ENCODE measurements at regions not wholly inside any gene's neighbourhood (a gene's known extent, or its start where the extent isn't known, plus 50 kb on each side); places are given as distances from the start of the nearest gene placed in this dataset.

DNA sequence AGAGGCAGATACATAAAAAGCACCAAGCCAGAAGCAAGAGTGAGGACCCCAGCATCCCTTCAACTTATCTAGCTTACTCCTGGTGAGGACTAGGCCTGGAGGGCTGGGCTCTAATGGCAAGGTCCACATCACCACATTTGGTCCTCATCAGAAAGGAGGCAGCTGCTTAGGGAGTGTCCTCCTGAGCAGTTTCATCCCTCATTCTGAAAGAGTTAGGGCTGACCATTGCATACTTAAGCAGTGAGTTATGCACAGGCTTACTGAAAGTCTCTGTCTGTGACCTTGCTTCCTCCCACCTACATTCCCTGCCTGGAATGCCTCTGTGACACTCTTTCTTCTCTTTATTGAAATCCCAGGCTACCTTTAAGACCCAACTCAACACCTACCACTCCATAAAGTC lies 301.8 kb upstream of the ACVR2A start:
- H3K27me3 Mint-ChIP-seq: no peaks in the 10 kb centered on the region
- H3K36me3 Mint-ChIP-seq: no peaks in the 10 kb centered on the region
- H3K4me1 Mint-ChIP-seq: no peaks in the 10 kb centered on the region
- H3K9me3 Mint-ChIP-seq: no peaks in the 10 kb centered on the region
- no peak overlapping the region for H3K27ac Mint-ChIP-seq
- H3K4me3 Mint-ChIP-seq: no peak overlapping the region

GRCh38 chr2:147542351-147542750 lies 302.5 kb upstream of the ACVR2A start:
- Mint-ChIP-seq H3K9me3 (no peaks in the 10 kb centered on the region), H3K36me3 (no peaks in the 10 kb centered on the region), H3K27ac (no peak overlapping the region), H3K4me1 (no peaks in the 10 kb centered on the region), H3K27me3 (no peaks in the 10 kb centered on the region), H3K4me3 (no peak overlapping the region)

DNA sequence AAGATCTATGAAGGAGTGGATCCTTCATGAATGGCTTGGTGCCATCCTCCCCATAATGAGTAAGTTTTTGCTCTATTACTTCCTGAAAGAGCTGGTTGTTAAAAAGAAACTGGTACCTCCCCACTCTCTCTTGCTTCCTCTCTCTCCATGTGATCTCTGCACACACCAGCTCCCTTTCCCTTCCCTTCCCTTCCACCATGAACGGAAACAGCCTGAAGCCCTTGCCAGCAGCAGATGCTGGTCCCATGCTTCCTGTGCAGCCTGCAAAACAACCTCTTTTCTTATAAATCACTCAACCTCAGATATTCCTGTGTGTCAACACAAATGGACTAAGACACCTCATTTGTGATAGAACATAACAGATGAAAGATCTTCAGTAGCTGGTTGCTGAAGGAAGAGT lies 303.5 kb upstream of the ACVR2A start:
- H3K36me3 Mint-ChIP-seq: no peaks in the 10 kb centered on the region
- no peaks in the 10 kb centered on the region for H3K4me1 Mint-ChIP-seq
- no peaks in the 10 kb centered on the region for H3K27me3 Mint-ChIP-seq
- no peak overlapping the region for H3K4me3 Mint-ChIP-seq
- no peak overlapping the region for H3K27ac Mint-ChIP-seq
- no peaks in the 10 kb centered on the region for H3K9me3 Mint-ChIP-seq

GRCh38 chr2:147538821-147539220 lies 306.0 kb upstream of the ACVR2A start:
- Mint-ChIP-seq H3K27me3 (no peaks in the 10 kb centered on the region), H3K27ac (no peak overlapping the region), H3K4me3 (no peak overlapping the region), H3K36me3 (no peaks in the 10 kb centered on the region), H3K4me1 (no peaks in the 10 kb centered on the region), H3K9me3 (no peaks in the 10 kb centered on the region)

GRCh38 chr2:147538088-147538487 lies 306.7 kb upstream of the ACVR2A start:
- no peaks in the 10 kb centered on the region for H3K36me3 Mint-ChIP-seq
- H3K4me1 Mint-ChIP-seq: no peaks in the 10 kb centered on the region
- no peak overlapping the region for H3K4me3 Mint-ChIP-seq
- H3K27me3 Mint-ChIP-seq: no peaks in the 10 kb centered on the region
- no peak overlapping the region for H3K27ac Mint-ChIP-seq
- H3K9me3 Mint-ChIP-seq: no peaks in the 10 kb centered on the region

GRCh38 chr2:147531269-147531668 lies 313.6 kb upstream of the ACVR2A start:
- Mint-ChIP-seq H3K27me3 (no peaks in the 10 kb centered on the region), H3K4me3 (no peak overlapping the region), H3K4me1 (peaks cover 3% of the 10 kb centered on the region), H3K36me3 (no peaks in the 10 kb centered on the region), H3K27ac (no peak overlapping the region), H3K9me3 (no peaks in the 10 kb centered on the region)

GRCh38 chr2:147530033-147530432 lies 314.8 kb upstream of the ACVR2A start:
- Mint-ChIP-seq H3K36me3 (no peaks in the 10 kb centered on the region), H3K27ac (no peak overlapping the region), H3K4me3 (no peak overlapping the region), H3K4me1 (peaks cover 15% of the 10 kb centered on the region), H3K9me3 (no peaks in the 10 kb centered on the region), H3K27me3 (no peaks in the 10 kb centered on the region)

DNA sequence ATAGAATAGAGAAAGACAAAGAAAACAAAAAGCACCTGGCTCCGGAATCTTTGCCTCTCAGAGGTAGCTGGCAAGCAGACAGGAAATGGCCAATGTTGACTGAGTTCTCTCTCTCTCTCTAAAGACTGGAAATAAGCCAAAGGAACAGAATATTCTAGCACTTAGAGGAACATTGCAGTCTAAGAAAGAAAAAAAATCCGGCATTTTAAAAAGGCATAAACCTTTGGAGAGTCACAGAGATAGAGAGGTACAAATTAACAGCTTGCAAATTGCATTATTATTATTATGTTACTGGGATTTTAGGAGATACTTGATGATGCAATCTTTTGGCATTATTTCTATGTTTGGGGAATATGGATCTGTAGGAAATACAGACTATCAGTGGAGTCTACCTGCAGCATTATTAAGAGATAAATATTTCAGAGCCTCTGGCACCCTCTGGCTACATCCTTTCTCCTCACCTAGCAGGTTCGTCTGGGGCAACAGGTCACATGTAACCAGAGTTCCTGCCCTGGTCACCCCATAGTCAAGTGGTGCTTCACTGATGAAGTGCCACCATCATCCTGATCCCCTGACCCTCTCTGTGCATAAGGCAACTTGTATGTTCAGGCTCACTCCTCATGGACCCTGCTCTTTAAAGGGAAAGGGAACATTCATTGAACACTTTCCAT lies 318.9 kb upstream of the ACVR2A start:
- H3K27me3 Mint-ChIP-seq: no peaks in the 10 kb centered on the region
- peaks cover 24% of the 10 kb centered on the region for H3K4me1 Mint-ChIP-seq
- H3K9me3 Mint-ChIP-seq: no peaks in the 10 kb centered on the region
- H3K36me3 Mint-ChIP-seq: no peaks in the 10 kb centered on the region
- H3K4me3 Mint-ChIP-seq: no peak overlapping the region
- no peak overlapping the region for H3K27ac Mint-ChIP-seq

GRCh38 chr2:147524912-147525311 lies 319.9 kb upstream of the ACVR2A start:
- Mint-ChIP-seq H3K36me3 (no peaks in the 10 kb centered on the region), H3K27me3 (no peaks in the 10 kb centered on the region), H3K4me1 (peaks cover 30% of the 10 kb centered on the region), H3K9me3 (no peaks in the 10 kb centered on the region), H3K27ac (no peak overlapping the region), H3K4me3 (no peak overlapping the region)

GRCh38 chr2:147523415-147523814 lies 321.4 kb upstream of the ACVR2A start:
- H3K9me3 Mint-ChIP-seq: no peaks in the 10 kb centered on the region
- H3K27me3 Mint-ChIP-seq: no peaks in the 10 kb centered on the region
- H3K27ac Mint-ChIP-seq: no peak overlapping the region
- peaks cover 30% of the 10 kb centered on the region for H3K4me1 Mint-ChIP-seq
- no peaks in the 10 kb centered on the region for H3K36me3 Mint-ChIP-seq
- no peak overlapping the region for H3K4me3 Mint-ChIP-seq

- no peak overlapping the region for H3K4me3 Mint-ChIP-seq
- H3K36me3 Mint-ChIP-seq: no peaks in the 10 kb centered on the region
- no peaks in the 10 kb centered on the region for H3K27me3 Mint-ChIP-seq
- peaks cover 30% of the 10 kb centered on the region for H3K4me1 Mint-ChIP-seq
- H3K9me3 Mint-ChIP-seq: peaks cover 4% of the 10 kb centered on the region
- H3K27ac Mint-ChIP-seq: no peak overlapping the region
Measured at GRCh38 chr2:147521936-147522335, 322.9 kb upstream of the ACVR2A start.

GRCh38 chr2:147520817-147521216 lies 324.0 kb upstream of the ACVR2A start:
- Mint-ChIP-seq H3K27me3 (no peaks in the 10 kb centered on the region), H3K9me3 (peaks cover 4% of the 10 kb centered on the region), H3K27ac (no peak overlapping the region), H3K36me3 (no peaks in the 10 kb centered on the region), H3K4me3 (no peak overlapping the region), H3K4me1 (peaks cover 22% of the 10 kb centered on the region)

- H3K9me3 Mint-ChIP-seq: peaks cover 4% of the 10 kb centered on the region
- H3K27me3 Mint-ChIP-seq: no peaks in the 10 kb centered on the region
- no peaks in the 10 kb centered on the region for H3K36me3 Mint-ChIP-seq
- no peak overlapping the region for H3K4me3 Mint-ChIP-seq
- H3K4me1 Mint-ChIP-seq: peaks cover 13% of the 10 kb centered on the region
- no peak overlapping the region for H3K27ac Mint-ChIP-seq
Measured at GRCh38 chr2:147519178-147519577, 325.7 kb upstream of the ACVR2A start.

DNA sequence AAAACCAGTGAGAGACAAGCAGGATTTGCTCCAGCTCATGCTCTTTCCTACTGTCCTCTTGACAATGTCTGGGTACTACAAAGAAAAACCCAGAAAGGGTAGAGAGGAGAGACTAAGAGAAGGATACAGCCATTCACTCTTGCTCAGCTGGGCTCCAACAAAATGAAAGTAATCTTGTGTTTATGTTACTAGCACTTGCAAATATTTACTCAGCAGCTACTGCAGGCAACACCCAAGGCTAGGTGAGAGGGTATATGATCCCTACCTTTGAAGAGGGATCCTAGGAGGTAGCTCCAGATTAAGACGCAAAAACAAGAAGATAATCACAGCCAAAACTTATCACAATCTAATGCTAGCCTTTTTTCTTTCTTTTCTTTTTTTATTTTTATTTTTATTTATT lies 329.6 kb upstream of the ACVR2A start:
- H3K4me3 Mint-ChIP-seq: no peak overlapping the region
- H3K36me3 Mint-ChIP-seq: no peaks in the 10 kb centered on the region
- H3K27ac Mint-ChIP-seq: no peak overlapping the region
- no peaks in the 10 kb centered on the region for H3K27me3 Mint-ChIP-seq
- peaks cover 11% of the 10 kb centered on the region for H3K4me1 Mint-ChIP-seq
- H3K9me3 Mint-ChIP-seq: peaks cover 4% of the 10 kb centered on the region

DNA sequence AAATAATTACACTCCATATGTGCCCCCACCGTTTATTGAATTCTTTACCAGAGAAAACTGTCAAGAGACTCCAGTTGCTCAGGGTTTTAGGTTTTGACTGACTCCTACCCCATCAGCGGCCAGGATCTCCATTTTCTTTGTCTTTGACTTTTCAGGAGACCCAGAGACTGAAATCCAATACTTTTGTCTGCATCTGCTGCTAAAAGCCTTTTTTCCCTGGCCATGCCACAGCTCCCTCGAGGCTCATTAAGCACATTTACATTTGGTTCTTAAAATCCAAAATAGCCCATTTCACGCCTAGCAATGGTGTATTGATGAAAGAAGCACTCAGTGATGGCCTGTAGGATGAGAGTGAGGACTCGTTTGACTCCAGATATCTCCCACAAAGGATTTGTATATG lies 332.6 kb upstream of the ACVR2A start:
- no peaks in the 10 kb centered on the region for H3K9me3 Mint-ChIP-seq

GRCh38 chr2:147511491-147511948 lies 333.3 kb upstream of the ACVR2A start:
- Mint-ChIP-seq H3K4me1 (peaks cover 11% of the 10 kb centered on the region), H3K27me3 (no peaks in the 10 kb centered on the region), H3K9me3 (no peaks in the 10 kb centered on the region), H3K4me3 (no peak overlapping the region), H3K36me3 (no peaks in the 10 kb centered on the region), H3K27ac (no peak overlapping the region)

More for the DNA sequence above, 332.6 kb upstream of the ACVR2A start:
- Mint-ChIP-seq H3K36me3 (no peaks in the 10 kb centered on the region), H3K27ac (no peak overlapping the region), H3K4me1 (peaks cover 11% of the 10 kb centered on the region), H3K27me3 (no peaks in the 10 kb centered on the region), H3K4me3 (no peak overlapping the region)

- Mint-ChIP-seq H3K9me3 (no peaks in the 10 kb centered on the region), H3K27ac (no peak overlapping the region), H3K4me3 (no peak overlapping the region), H3K27me3 (no peaks in the 10 kb centered on the region), H3K4me1 (peaks cover 11% of the 10 kb centered on the region), H3K36me3 (no peaks in the 10 kb centered on the region)
Measured at GRCh38 chr2:147509821-147510220, 335.0 kb upstream of the ACVR2A start.

Measured in activated naive CD4-positive, alpha-beta T cell treated with anti-CD3 and anti-CD28 coated beads, Interleukin-2, amount 50 U/mL, for 24 hours (primary cell).